HEK293 (cell line): ENCODE measurements at regions not wholly inside any gene's neighbourhood (a gene's known extent, or its start where the extent isn't known, plus 50 kb on each side); places are given as distances from the start of the nearest gene placed in this dataset.
"Not testable (repeated sequence)": the region's sequence is repeated elsewhere in the genome, so short reads cannot be mapped to it uniquely, and the experiment has no call there.

ENCODE experiments used
- CTCF ChIP-seq: fragments of 450-650 bp; formaldehyde crosslinking; IDR thresholded peaks from 2 replicates; pipeline ENCODE4 v1.5.1; 2016; ENCODE audit warnings: missing biosample characterization, missing genetic modification characterization
- ZBTB20 ChIP-seq: fragments of 450-650 bp; formaldehyde crosslinking; IDR thresholded peaks from 2 replicates; pipeline ENCODE4 v1.5.1; 2016; ENCODE audit warnings: missing biosample characterization, missing genetic modification characterization
- ZNF121 ChIP-seq: fragments of 450-650 bp; formaldehyde crosslinking; IDR thresholded peaks from 2 replicates; pipeline ENCODE4 v1.5.1; 2016; ENCODE audit warnings: missing biosample characterization, missing genetic modification characterization
- ZNF510 ChIP-seq: fragments of 450-650 bp; formaldehyde crosslinking; IDR thresholded peaks from 2 replicates; pipeline ENCODE4 v1.5.1; 2018; ENCODE audit warnings: mild to moderate bottlenecking, missing genetic modification characterization, missing biosample characterization; ENCODE audit not compliant: insufficient replicate concordance
- ZNF548 ChIP-seq: fragments of 450-650 bp; formaldehyde crosslinking; IDR thresholded peaks from 2 replicates; pipeline ENCODE4 v1.5.1; 2016; ENCODE audit warnings: missing biosample characterization, missing genetic modification characterization
- ZNF596 ChIP-seq: fragments of 450-650 bp; IDR thresholded peaks from 2 replicates; pipeline ENCODE4 v1.5.0; 2018; ENCODE audit warnings: missing biosample characterization, mild to moderate bottlenecking, missing genetic modification characterization, moderate library complexity
- TF ChIP-seq, protein P1 (sequence below): fragments of 450-650 bp; formaldehyde crosslinking; IDR thresholded peaks from 2 replicates; pipeline ENCODE4 v1.5.1; 2016; ENCODE audit warnings: missing biosample characterization, missing genetic modification characterization

- not testable (repeated sequence) for TF ChIP-seq CTCF (tag by site-specific recombination); ZNF121 (tag by site-specific recombination); ZNF510; ZNF596 (tag by site-specific recombination); ZBTB20 (tag by site-specific recombination); ZNF548 (tag by site-specific recombination)
- TF ChIP-seq, protein P1, sequence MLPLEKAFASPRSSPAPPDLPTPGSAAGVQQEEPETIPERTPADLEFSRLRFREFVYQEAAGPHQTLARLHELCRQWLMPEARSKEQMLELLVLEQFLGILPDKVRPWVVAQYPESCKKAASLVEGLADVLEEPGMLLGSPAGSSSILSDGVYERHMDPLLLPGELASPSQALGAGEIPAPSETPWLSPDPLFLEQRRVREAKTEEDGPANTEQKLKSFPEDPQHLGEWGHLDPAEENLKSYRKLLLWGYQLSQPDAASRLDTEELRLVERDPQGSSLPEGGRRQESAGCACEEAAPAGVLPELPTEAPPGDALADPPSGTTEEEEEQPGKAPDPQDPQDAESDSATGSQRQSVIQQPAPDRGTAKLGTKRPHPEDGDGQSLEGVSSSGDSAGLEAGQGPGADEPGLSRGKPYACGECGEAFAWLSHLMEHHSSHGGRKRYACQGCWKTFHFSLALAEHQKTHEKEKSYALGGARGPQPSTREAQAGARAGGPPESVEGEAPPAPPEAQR (tag by site-specific recombination), result not testable (repeated sequence)
Measured at GRCh38 chr5:23800307-23800706, 292.9 kb downstream of the PRDM9 start.
